WTC11 (cell line): ENCODE measurements at regions not wholly inside any gene's neighbourhood (a gene's known extent, or its start where the extent isn't known, plus 50 kb on each side); places are given as distances from the start of the nearest gene placed in this dataset.
"Not testable (repeated sequence)": the region's sequence is repeated elsewhere in the genome, so short reads cannot be mapped to it uniquely, and the experiment has no call there.

Source experiments
- ATAC-seq: fragments of 200-7000 bp; cut with Tn5 transposase; 2 replicates; pipeline ENCODE4 v1.10.0; 2021; ENCODE audit warnings: mild to moderate bottlenecking, moderate library complexity
- CTCF ChIA-PET: fragments of 300-600 bp; sonication (Branson Sonifier 250); formaldehyde crosslinking; loops from one replicate; lab custom pipeline; 2021; ENCODE audit warnings: antibody characterized with exemption; lab: Charles Lee
- POLR2A ChIA-PET: fragments of 350-600 bp; sonication (Branson Sonifier 250); formaldehyde crosslinking; loops from one replicate; lab custom pipeline; 2021; ENCODE audit warnings: antibody characterized with exemption; lab: Charles Lee
- DNase-seq: peaks from one replicate; pipeline ENCODE4 v3.0.0; 2021; ENCODE audit warnings: low spot score
- H3K27ac Mint-ChIP-seq: 2 replicates; pipeline ENCODE4 v1.8.0; 2021; ENCODE audit warnings: mixed read lengths
- H3K27me3 Mint-ChIP-seq: 2 replicates; pipeline ENCODE4 v1.8.0; 2021; ENCODE audit warnings: low read depth, mild to moderate bottlenecking, moderate library complexity, mixed read lengths
- H3K36me3 Mint-ChIP-seq: 2 replicates; pipeline ENCODE4 v1.8.0; 2021; ENCODE audit warnings: mixed read lengths
- H3K4me1 Mint-ChIP-seq: 2 replicates; pipeline ENCODE4 v1.8.0; 2022; ENCODE audit warnings: mixed read lengths
- H3K4me3 Mint-ChIP-seq: 2 replicates; pipeline ENCODE4 v1.8.0; 2021; ENCODE audit warnings: mild to moderate bottlenecking, moderate library complexity, mixed read lengths
- H3K9me3 Mint-ChIP-seq: 2 replicates; pipeline ENCODE4 v1.8.0; 2021; ENCODE audit warnings: mixed read lengths
- ATF3 ChIP-seq: sonication (generic); formaldehyde crosslinking; conservative IDR thresholded peaks from 2 replicates; pipeline ENCODE4 v1.8.1; 2022; ENCODE audit warnings: mild to moderate bottlenecking, missing genetic modification reagents
- IRF2 ChIP-seq: sonication (generic); formaldehyde crosslinking; IDR thresholded peaks from 2 replicates; pipeline ENCODE4 v1.8.0; 2022; ENCODE audit warnings: low read depth, missing genetic modification reagents, borderline replicate concordance
- KAT7 ChIP-seq: sonication (generic); formaldehyde crosslinking; IDR thresholded peaks from 2 replicates; pipeline ENCODE4 v1.8.1; 2023; ENCODE audit warnings: missing genetic modification reagents, mild to moderate bottlenecking, borderline replicate concordance
- NFE2L1 ChIP-seq: sonication (generic); formaldehyde crosslinking; IDR thresholded peaks from 2 replicates; pipeline ENCODE4 v1.8.1; 2023; ENCODE audit warnings: missing genetic modification reagents
- NFYB ChIP-seq: sonication (generic); formaldehyde crosslinking; conservative IDR thresholded peaks from 2 replicates; pipeline ENCODE4 v1.8.0; 2022; ENCODE audit warnings: low read depth, missing genetic modification reagents
- PRRX2 ChIP-seq: fragments of 250-450 bp; sonication (Bioruptor Pico); IDR thresholded peaks from 2 replicates; pipeline ENCODE4 v1.8.0; 2021; ENCODE audit warnings: mild to moderate bottlenecking
- SMAD3 ChIP-seq: sonication (generic); formaldehyde crosslinking; IDR thresholded peaks from 2 replicates; pipeline ENCODE4 v1.8.0; 2022; ENCODE audit warnings: missing genetic modification reagents, mild to moderate bottlenecking, borderline replicate concordance
- SOX15 ChIP-seq: fragments of 250-450 bp; sonication (Bioruptor Pico); IDR thresholded peaks from 2 replicates; pipeline ENCODE4 v1.9.0; 2021; ENCODE audit warnings: mild to moderate bottlenecking
- STAT6 ChIP-seq: sonication (generic); formaldehyde crosslinking; conservative IDR thresholded peaks from 2 replicates; pipeline ENCODE4 v1.8.1; 2023; ENCODE audit warnings: mild to moderate bottlenecking, low read depth, missing genetic modification reagents, moderate library complexity
- TEAD1 ChIP-seq: sonication (generic); formaldehyde crosslinking; IDR thresholded peaks from 2 replicates; pipeline ENCODE4 v1.8.0; 2022; ENCODE audit warnings: mild to moderate bottlenecking, missing genetic modification reagents
- ZBTB21 ChIP-seq: sonication (generic); formaldehyde crosslinking; IDR thresholded peaks from 2 replicates; pipeline ENCODE4 v1.8.1; 2023; ENCODE audit warnings: mild to moderate bottlenecking, missing genetic modification reagents, borderline replicate concordance
- ZNF219 ChIP-seq: sonication (generic); formaldehyde crosslinking; IDR thresholded peaks from 2 replicates; pipeline ENCODE4 v1.8.0; 2023; ENCODE audit warnings: missing genetic modification reagents, mild to moderate bottlenecking, borderline replicate concordance
- ZNF263 ChIP-seq: sonication (generic); formaldehyde crosslinking; IDR thresholded peaks from 2 replicates; pipeline ENCODE4 v1.8.1; 2022; ENCODE audit warnings: low read depth, mild to moderate bottlenecking, moderate library complexity, missing genetic modification reagents
- ZNF281 ChIP-seq: sonication (generic); formaldehyde crosslinking; IDR thresholded peaks from 2 replicates; pipeline ENCODE4 v1.8.0; 2023; ENCODE audit warnings: mild to moderate bottlenecking, missing genetic modification reagents
- ZNF416 ChIP-seq: fragments of 250-450 bp; sonication (Bioruptor Pico); IDR thresholded peaks from 2 replicates; pipeline ENCODE4 v1.9.0; 2021; ENCODE audit warnings: mild to moderate bottlenecking, inconsistent platforms
- ZNF425 ChIP-seq: fragments of 250-450 bp; sonication (Bioruptor Pico); conservative IDR thresholded peaks from 2 replicates; pipeline ENCODE4 v1.9.0; 2021; ENCODE audit warnings: mild to moderate bottlenecking
- ZNF671 ChIP-seq: fragments of 250-450 bp; sonication (Bioruptor Pico); IDR thresholded peaks from 2 replicates; pipeline ENCODE4 v1.8.0; 2021; ENCODE audit warnings: mild to moderate bottlenecking

- POLR2A ChIA-PET: no interaction called here
- DNase-seq: no peak
- ATAC-seq: no peak
- Mint-ChIP-seq H3K27ac (no peak overlapping the region), H3K9me3 (peaks cover 31% of the 10 kb centered on the region), H3K4me3 (no peak overlapping the region), H3K36me3 (peaks cover 13% of the 10 kb centered on the region), H3K4me1 (no peaks in the 10 kb centered on the region), H3K27me3 (no peaks in the 10 kb centered on the region)
- CTCF ChIA-PET: no interaction called here
- TF ChIP-seq ZNF425 (CRISPR knock-in tag) (no peak), TEAD1 (CRISPR knock-in tag) (no peak), ZBTB21 (CRISPR knock-in tag) (no peak), IRF2 (CRISPR knock-in tag) (no peak), ATF3 (CRISPR knock-in tag) (no peak), PRRX2 (CRISPR knock-in tag) (no peak), STAT6 (no peak), SOX15 (no peak), NFYB (CRISPR knock-in tag) (no peak), KAT7 (CRISPR knock-in tag) (no peak), ZNF671 (CRISPR knock-in tag) (no peak), NFE2L1 (CRISPR knock-in tag) (no peak)
- TF ChIP-seq, all 79 proteins: peak for 0
Measured at GRCh38 chr5:39912906-39913305, 488.1 kb upstream of the DAB2 start.

GRCh38 chr5:39907267-39907951 is 482.6 kb upstream of the DAB2 start:
- POLR2A ChIA-PET: not testable (repeated sequence)

GRCh38 chr5:39906146-39906545 is 481.4 kb upstream of the DAB2 start:
- Mint-ChIP-seq H3K4me3 (no peak overlapping the region), H3K9me3 (peaks cover 41% of the 10 kb centered on the region), H3K4me1 (no peaks in the 10 kb centered on the region), H3K27ac (no peak overlapping the region), H3K36me3 (peaks cover 19% of the 10 kb centered on the region), H3K27me3 (no peaks in the 10 kb centered on the region)
- ATAC-seq (no peak), DNase-seq (no peak)
- POLR2A ChIA-PET: no interaction called here
- CTCF ChIA-PET: no interaction called here
- TF ChIP-seq ZNF416 (CRISPR knock-in tag): no peak
- no peak for TF ChIP-seq ZNF281
- TF ChIP-seq IRF2 (CRISPR knock-in tag): no peak
- no peak for TF ChIP-seq ZNF263
- TF ChIP-seq ZNF219 (CRISPR knock-in tag): no peak
- no peak for TF ChIP-seq ZNF425 (CRISPR knock-in tag)
- TF ChIP-seq SMAD3 (CRISPR knock-in tag): no peak

More at GRCh38 chr5:39907267-39907951, 482.6 kb upstream of the DAB2 start:
- H3K27ac Mint-ChIP-seq, DNase-seq, ATAC-seq, H3K4me1 Mint-ChIP-seq, H3K27me3 Mint-ChIP-seq, CTCF ChIA-PET, H3K4me3 Mint-ChIP-seq: not testable (repeated sequence)
- Mint-ChIP-seq H3K9me3 (peaks cover 41% of the 10 kb centered on the region), H3K36me3 (peaks cover 19% of the 10 kb centered on the region)
